HCT116 (cell line): ENCODE measurements at regions not wholly inside any gene's neighbourhood (a gene's known extent, or its start where the extent isn't known, plus 50 kb on each side); places are given as distances from the start of the nearest gene placed in this dataset.

Experiments
- ATAC-seq: fragments of 200-7000 bp; cut with Tn5 transposase; 2 replicates; pipeline ENCODE4 v1.9.1; 2020; ENCODE audit warnings: mild to moderate bottlenecking, moderate library complexity
- BruUV-seq: library from RNA; stranded (reverse); fragments of 400-500 nt; replicated peaks from 2 replicates; lab custom pipeline; 2021; lab: Mats Ljungman, UMichigan
- CTCF ChIA-PET: fragments of 300-600 bp; sonication (Branson Sonifier 250); formaldehyde crosslinking; loops from one replicate; lab custom pipeline; 2021; ENCODE audit warnings: antibody characterized with exemption; lab: Charles Lee
- POLR2A ChIA-PET: fragments of 300-600, 350-600 bp; sonication (Branson Sonifier 250); formaldehyde crosslinking; loops from one replicate; lab custom pipeline; 2021; ENCODE audit warnings: antibody characterized with exemption; lab: Charles Lee
- RAD21 ChIA-PET, 2 experiments: fragments of 300-600 bp; sonication (Branson Sonifier 250); formaldehyde crosslinking; loops; one replicate each; lab custom pipeline; 2023; ENCODE audit warnings: low total read pairs in 2 of 2; ENCODE audit not compliant: uncharacterized antibody in 2 of 2, unreplicated experiment in 2 of 2, low non-redundant PET in 1 of 2; lab: Charles Lee
- DNase-seq: peaks from one replicate; pipeline ENCODE4 v3.0.0-alpha.2; 2010; ENCODE audit warnings: low read depth, low spot score
- H2AFZ ChIP-seq: fragments of 200-600 bp; shearing (Covaris generic), sonication (generic); 2 replicates; pipeline ENCODE4 v1.6.1; 2017; ENCODE audit warnings: low read depth, mixed run types, mixed read lengths, antibody characterized with exemption, low read length; ENCODE audit not compliant: poor library complexity, severe bottlenecking
- H3K27ac ChIP-seq: 2 replicates; pipeline ENCODE4 v1.5.1; 2012; ENCODE audit warnings: low read depth, low read length
- H3K27me3 ChIP-seq: fragments of 200-600 bp; sonication (generic); 2 replicates; pipeline ENCODE4 v1.6.1; 2016; ENCODE audit warnings: mixed run types, low read length, mixed read lengths; ENCODE audit not compliant: insufficient read depth
- H3K36me3 ChIP-seq, 2 experiments: fragments of 200-500 bp in 1 of 2; fragments of 200-600 bp in 1 of 2; sonication (Bioruptor generic) in 1 of 2; sonication (generic) in 1 of 2; 2 replicates each; pipeline versions ENCODE4 v1.5.1 to v1.6.1; 2014 to 2016; ENCODE audit warnings: low read length in 2 of 2, inconsistent platforms in 1 of 2, mixed read lengths in 1 of 2, mixed run types in 1 of 2; ENCODE audit not compliant: insufficient read depth in 2 of 2, control insufficient read depth in 1 of 2
- H3K4me1 ChIP-seq, 2 experiments: fragments of 200-600 bp in 1 of 2; sonication (generic) in 1 of 2; 2 replicates each; pipeline versions ENCODE4 v1.5.1 to v1.6.1; 2012 to 2017; ENCODE audit warnings: low read length in 2 of 2, inconsistent platforms in 1 of 2, mild to moderate bottlenecking in 1 of 2, mixed read lengths in 1 of 2, mixed run types in 1 of 2, moderate library complexity in 1 of 2; ENCODE audit not compliant: insufficient read depth in 2 of 2, control insufficient read depth in 1 of 2
- H3K4me2 ChIP-seq: fragments of 200-600 bp; sonication (generic); 2 replicates; pipeline ENCODE4 v1.6.1; 2017; ENCODE audit warnings: mixed run types, low read length, mixed read lengths
- H3K4me3 ChIP-seq, 2 experiments: fragments of 200-600 bp in 1 of 2; sonication (generic) in 1 of 2; replicated peaks in 1 of 2; 2 replicates each; pipeline ENCODE4 v1.5.1; 2011 to 2016; ENCODE audit warnings: low read length in 2 of 2, control low read depth in 1 of 2, low read depth in 1 of 2, mild to moderate bottlenecking in 1 of 2, mixed read lengths in 1 of 2, mixed run types in 1 of 2
- H3K79me2 ChIP-seq: fragments of 200-600 bp; sonication (generic); 2 replicates; pipeline ENCODE4 v1.6.1; 2017; ENCODE audit warnings: mild to moderate bottlenecking, mixed run types, low read length, moderate library complexity, mixed read lengths; ENCODE audit not compliant: insufficient read depth
- H3K9ac ChIP-seq: fragments of 200-600 bp; sonication (generic); 2 replicates; pipeline ENCODE4 v1.6.1; 2016; ENCODE audit warnings: low read length, mixed read lengths
- H3K9me2 ChIP-seq: fragments of 200-600 bp; sonication (generic), shearing (Covaris generic); 2 replicates; pipeline ENCODE4 v1.6.1; 2017; ENCODE audit warnings: mixed run types, mild to moderate bottlenecking, moderate library complexity; ENCODE audit not compliant: insufficient read depth
- H3K9me3 ChIP-seq, 2 experiments: fragments of 200-500 bp in 1 of 2; fragments of 200-600 bp in 1 of 2; sonication (Bioruptor generic) in 1 of 2; sonication (generic) in 1 of 2; 2 replicates each; pipeline ENCODE4 v1.6.1; 2014 to 2017; ENCODE audit warnings: low read length in 2 of 2, mixed read lengths in 2 of 2, inconsistent platforms in 1 of 2, low read depth in 1 of 2, mild to moderate bottlenecking in 1 of 2, mixed run types in 1 of 2, moderate library complexity in 1 of 2; ENCODE audit not compliant: control insufficient read depth in 1 of 2, insufficient read depth in 1 of 2
- H4K20me1 ChIP-seq: fragments of 200-600 bp; sonication (generic), shearing (Covaris generic); 2 replicates; pipeline ENCODE4 v1.6.1; 2017; ENCODE audit warnings: mixed run types, mild to moderate bottlenecking, moderate library complexity; ENCODE audit not compliant: insufficient read depth
- ATF3 ChIP-seq: IDR thresholded peaks from 2 replicates; pipeline ENCODE4 v1.6.1; 2012
- CBX3 ChIP-seq: IDR thresholded peaks from 2 replicates; pipeline ENCODE4 v1.6.1; 2012; ENCODE audit warnings: low read depth
- CEBPB ChIP-seq: IDR thresholded peaks from 2 replicates; pipeline ENCODE4 v1.6.1; 2012; ENCODE audit warnings: low read depth
- EGR1 ChIP-seq: IDR thresholded peaks from 2 replicates; pipeline ENCODE4 v1.6.1; 2012; ENCODE audit warnings: low read depth
- ELF1 ChIP-seq: IDR thresholded peaks from 2 replicates; pipeline ENCODE4 v1.6.1; 2012; ENCODE audit warnings: low read depth, borderline replicate concordance
- EZH2 ChIP-seq: fragments of 200-600 bp; sonication (generic); IDR thresholded peaks from 2 replicates; pipeline ENCODE4 v1.6.1; 2017; ENCODE audit warnings: antibody characterized with exemption, mixed run types
- EZH2phosphoT487 ChIP-seq: fragments of 200-600 bp; IDR thresholded peaks from 2 replicates; pipeline ENCODE4 v1.6.1; 2018; ENCODE audit warnings: antibody characterized with exemption, borderline replicate concordance
- FOSL1 ChIP-seq: IDR thresholded peaks from 2 replicates; pipeline ENCODE4 v1.6.1; 2012; ENCODE audit warnings: low read depth
- MAX ChIP-seq: IDR thresholded peaks from 2 replicates; pipeline ENCODE4 v1.6.1; 2012
- POLR2A ChIP-seq: IDR thresholded peaks from 2 replicates; pipeline ENCODE4 v1.7.0; 2011; ENCODE audit warnings: borderline replicate concordance; ENCODE audit not compliant: insufficient read depth, insufficient read length; ENCODE audit errors: extremely low read depth
- POLR2AphosphoS5 ChIP-seq: IDR thresholded peaks from 2 replicates; pipeline ENCODE4 v1.6.1; 2011; ENCODE audit warnings: mild to moderate bottlenecking, low read depth, low read length, moderate library complexity
- RAD21 ChIP-seq: IDR thresholded peaks from 2 replicates; pipeline ENCODE4 v1.6.1; 2012; ENCODE audit warnings: low read depth, mild to moderate bottlenecking
- SIN3A ChIP-seq: IDR thresholded peaks from 2 replicates; pipeline ENCODE4 v1.6.1; 2012; ENCODE audit warnings: low read depth
- SP1 ChIP-seq: IDR thresholded peaks from 2 replicates; pipeline ENCODE4 v1.6.1; 2012; ENCODE audit warnings: low read depth
- SRF ChIP-seq: IDR thresholded peaks from 2 replicates; pipeline ENCODE4 v1.6.1; 2012; ENCODE audit warnings: low read depth
- TCF7L2 ChIP-seq: IDR thresholded peaks from 2 replicates; pipeline ENCODE4 v1.7.0; 2011; ENCODE audit warnings: borderline replicate concordance, inconsistent platforms; ENCODE audit not compliant: insufficient read depth, insufficient read length; ENCODE audit errors: extremely low read depth
- YY1 ChIP-seq: IDR thresholded peaks from 2 replicates; pipeline ENCODE4 v1.6.1; 2011; ENCODE audit warnings: low read length, low read depth, moderate library complexity, mild to moderate bottlenecking; ENCODE audit not compliant: insufficient replicate concordance; ENCODE audit errors: extremely low read depth
- ZBTB33 ChIP-seq: IDR thresholded peaks from 2 replicates; pipeline ENCODE4 v1.6.1; 2011; ENCODE audit warnings: mild to moderate bottlenecking, low read length, moderate library complexity; ENCODE audit not compliant: insufficient replicate concordance; ENCODE audit errors: extremely low read depth
- ZFX ChIP-seq: fragments of 450-650 bp; IDR thresholded peaks from 2 replicates; pipeline ENCODE4 v1.6.1; 2017
- ZNF274 ChIP-seq: fragments of 200-500 bp; sonication (Bioruptor generic); IDR thresholded peaks from 2 replicates; pipeline ENCODE4 v1.6.1; 2014; ENCODE audit warnings: mild to moderate bottlenecking, low read depth, low read length, inconsistent platforms
- intact Hi-C: fragments of 100-400 bp; cut with micrococcal nuclease; formaldehyde crosslinking; loops from 2 replicates; pipeline ENCODE4 v1.10.0; 2022

GRCh38 chr2:66813976-66814375, 379.1 kb downstream of the MEIS1 start:
- Histone ChIP-seq H3K4me1 (no peaks in the 10 kb centered on the region), H3K4me3 (no peak overlapping the region), H3K9me2 (no peaks in the 10 kb centered on the region), H3K9ac (no peak overlapping the region), H3K27ac (no peak overlapping the region), H3K27me3 (no peaks in the 10 kb centered on the region), H2AFZ (no peak overlapping the region), H3K4me2 (no peak overlapping the region), H3K79me2 (no peaks in the 10 kb centered on the region), H4K20me1 (no peaks in the 10 kb centered on the region; the same call in 1 of the 2 replicates), H3K9me3 (peaks cover 6 to 10% of the 10 kb centered on the region in 2 experiments; a peak in 2 of 4 replicates), H3K36me3 (no peaks in the 10 kb centered on the region)
- ATAC-seq (no peak), DNase-seq (no peak)
- ChIA-PET POLR2A (no interaction called here), CTCF (no interaction called here), RAD21 (no interaction called here)
- no peak for TF ChIP-seq TCF7L2
- TF ChIP-seq CEBPB = no peak
- TF ChIP-seq RAD21 = no peak
- intact Hi-C loops = no loop called here
- no TSS peak for BruUV-seq

- Histone ChIP-seq H3K4me3 (no peak overlapping the region), H3K9me3 (peaks cover 6 to 10% of the 10 kb centered on the region in 2 experiments; a peak in 2 of 4 replicates), H3K79me2 (no peaks in the 10 kb centered on the region), H3K9ac (no peak overlapping the region), H3K9me2 (no peaks in the 10 kb centered on the region), H3K4me1 (no peaks in the 10 kb centered on the region), H4K20me1 (no peaks in the 10 kb centered on the region), H2AFZ (no peak overlapping the region), H3K36me3 (no peaks in the 10 kb centered on the region), H3K27me3 (no peaks in the 10 kb centered on the region), H3K27ac (no peak overlapping the region), H3K4me2 (no peak overlapping the region)
- RAD21 ChIA-PET = no interaction called here
- no TSS peak for BruUV-seq
- CTCF ChIA-PET = no interaction called here
- no peak for TF ChIP-seq YY1
- no peak for TF ChIP-seq ELF1
- no peak for TF ChIP-seq CBX3
- no peak for TF ChIP-seq TCF7L2
- no peak for TF ChIP-seq ATF3
- TF ChIP-seq ZBTB33 = no peak
- TF ChIP-seq POLR2AphosphoS5 = no peak
- TF ChIP-seq EGR1 = no peak
- no peak for TF ChIP-seq POLR2A
- no peak for TF ChIP-seq SRF
- TF ChIP-seq ZNF274 = no peak
- TF ChIP-seq ZFX = no peak
- TF ChIP-seq EZH2 = no peak
- no peak for TF ChIP-seq EZH2phosphoT487
- no peak for TF ChIP-seq FOSL1
- no peak for TF ChIP-seq SIN3A
- no peak for TF ChIP-seq MAX
- no peak for TF ChIP-seq SP1
- ATAC-seq (no peak), DNase-seq (no peak)
- intact Hi-C loops = no loop called here
- POLR2A ChIA-PET = no interaction called here
These were observed 380.0 kb downstream of the MEIS1 start for GRCh38 chr2:66814916-66815315.
